Inflammatory macrophage treated with lipopolysaccharide for 4 hours (primary cell): ENCODE measurements at regions not wholly inside any gene's neighbourhood (a gene's known extent, or its start where the extent isn't known, plus 50 kb on each side); places are given as distances from the start of the nearest gene placed in this dataset.
"Not testable (repeated sequence)": the region's sequence is repeated elsewhere in the genome, so short reads cannot be mapped to it uniquely, and the experiment has no call there.

ENCODE experiments used
- DNase-seq: peaks from one replicate; pipeline ENCODE4 v3.0.0-alpha.2; 2020

GRCh38 chr6:109253366-109253765, 128.9 kb downstream of the CD164 start:
- no peak for DNase-seq

- DNase-seq = no peak
These were observed 129.8 kb downstream of the CD164 start for GRCh38 chr6:109252261-109253041.

GRCh38 chr6:109251839-109252238, 130.4 kb downstream of the CD164 start:
- DNase-seq = no peak

GRCh38 chr6:109250544-109251156, 131.6 kb downstream of the CD164 start:
- not testable (repeated sequence) for DNase-seq

GRCh38 chr6:109243863-109244825, 138.1 kb downstream of the CD164 start:
- no peak for DNase-seq

- no peak for DNase-seq
These were observed 139.3 kb downstream of the CD164 start for GRCh38 chr6:109242925-109243324.

DNA sequence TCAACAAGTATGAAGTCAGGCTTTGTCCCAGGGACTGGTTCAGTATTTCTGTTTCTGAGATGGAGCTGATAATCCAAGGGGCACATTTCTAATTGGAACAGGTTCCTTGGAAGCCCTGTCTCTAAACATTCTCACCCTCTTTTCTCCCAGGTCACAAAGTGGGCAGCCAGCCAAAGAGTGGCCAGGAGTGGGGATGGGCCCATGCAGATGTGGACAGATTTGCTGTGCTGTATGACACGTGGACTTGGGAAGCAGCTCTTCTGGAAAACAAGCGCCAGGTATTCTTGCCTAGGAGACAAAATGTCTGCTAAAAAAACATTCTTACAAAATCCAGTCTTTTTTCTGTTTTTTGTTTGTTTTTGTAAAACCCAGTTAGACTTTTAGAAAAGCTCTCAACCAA, 140.2 kb downstream of the CD164 start:
- no peak for DNase-seq

- peak; percentile 94 for DNase-seq
These were observed 141.1 kb downstream of the CD164 start for GRCh38 chr6:109241199-109241598.

DNA sequence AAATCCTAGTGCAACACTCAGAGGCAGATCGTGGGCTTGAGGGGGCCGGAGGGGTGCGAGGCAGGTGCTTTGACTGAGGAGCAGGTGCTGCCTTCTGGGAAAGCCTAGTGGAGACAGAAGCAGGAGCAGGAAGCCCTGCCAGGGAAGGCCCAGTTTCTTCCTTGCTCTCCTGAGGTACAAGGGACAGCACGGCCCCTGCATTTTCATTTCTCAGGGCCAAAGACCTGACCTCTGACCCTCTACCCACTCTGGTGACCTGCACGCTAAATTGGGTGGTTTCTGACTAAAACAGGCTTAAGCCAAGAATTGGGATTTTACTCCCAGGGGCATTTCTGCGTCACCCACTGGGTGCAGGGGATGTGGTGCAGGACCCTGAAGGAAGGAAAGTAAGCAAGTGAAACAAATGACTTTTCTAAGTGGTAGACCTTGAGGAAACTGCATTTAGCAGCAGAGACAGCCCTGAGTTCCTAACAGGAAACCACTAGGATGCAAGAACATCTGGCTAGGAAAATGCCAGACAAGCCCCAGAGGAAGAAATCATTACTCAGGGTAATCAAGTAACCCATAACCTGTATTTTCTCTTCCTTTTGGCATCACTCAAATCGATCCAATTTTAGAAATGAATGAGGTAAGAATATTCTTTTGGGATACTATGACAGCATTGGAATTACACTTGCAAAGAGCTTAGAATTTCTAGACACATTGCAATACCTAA, 141.7 kb downstream of the CD164 start:
- peak; percentile 38 for DNase-seq

DNA sequence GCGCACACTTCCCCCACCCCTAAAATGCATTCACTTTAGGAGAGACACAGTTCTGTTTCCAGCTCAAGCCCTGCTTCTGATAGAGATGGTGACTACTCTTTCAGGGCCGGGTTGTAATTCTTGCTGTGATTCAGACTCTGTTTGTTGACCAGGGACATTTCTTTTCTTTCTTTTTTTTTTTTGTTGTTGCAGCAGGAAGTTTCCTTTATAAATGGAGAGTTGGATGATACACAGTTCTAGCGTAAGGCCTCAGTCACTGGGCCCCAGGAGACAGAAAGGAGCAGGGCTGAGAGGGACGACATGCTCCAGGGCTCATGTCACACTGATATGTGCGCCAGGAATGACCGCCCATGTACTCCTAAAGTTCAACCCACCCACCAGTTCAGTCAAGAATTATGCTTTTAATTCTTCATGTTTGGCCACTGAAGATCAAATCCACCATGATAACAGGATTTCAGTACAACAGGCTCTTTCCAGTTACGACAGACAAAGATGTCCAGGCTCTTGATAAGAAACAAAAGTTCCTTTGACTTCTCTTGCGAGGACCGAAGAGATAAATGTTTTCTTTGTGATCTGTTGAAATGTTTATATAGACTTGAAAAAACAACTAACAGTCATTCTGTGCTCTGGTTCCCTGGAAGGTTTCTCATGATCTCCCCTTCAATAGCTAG, 142.5 kb downstream of the CD164 start:
- DNase-seq = peak; percentile 46

DNA sequence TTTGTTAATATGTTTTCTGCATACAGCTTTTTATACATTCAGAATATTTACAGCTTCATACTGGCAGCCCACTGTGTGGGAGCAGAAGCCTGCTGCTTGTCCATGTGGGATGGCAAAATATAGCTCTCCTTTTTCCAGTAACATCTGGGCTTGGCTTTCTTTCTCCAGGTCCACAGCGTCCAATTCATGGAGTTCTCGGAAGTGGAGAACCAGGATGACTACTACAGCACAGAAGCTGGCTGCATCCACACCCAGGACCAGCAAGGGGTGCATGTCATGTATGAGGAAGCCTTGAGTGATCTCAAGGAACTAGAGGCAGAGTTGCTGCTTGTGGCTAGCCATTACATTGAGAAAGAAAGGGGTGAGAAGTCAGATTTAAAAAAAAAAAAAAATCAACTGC, 143.1 kb downstream of the CD164 start:
- DNase-seq = peak; percentile 81

- peak; percentile 82 for DNase-seq
These were observed 143.1 kb downstream of the CEP57L1 start for GRCh38 chr6:109238396-109238795.

DNA sequence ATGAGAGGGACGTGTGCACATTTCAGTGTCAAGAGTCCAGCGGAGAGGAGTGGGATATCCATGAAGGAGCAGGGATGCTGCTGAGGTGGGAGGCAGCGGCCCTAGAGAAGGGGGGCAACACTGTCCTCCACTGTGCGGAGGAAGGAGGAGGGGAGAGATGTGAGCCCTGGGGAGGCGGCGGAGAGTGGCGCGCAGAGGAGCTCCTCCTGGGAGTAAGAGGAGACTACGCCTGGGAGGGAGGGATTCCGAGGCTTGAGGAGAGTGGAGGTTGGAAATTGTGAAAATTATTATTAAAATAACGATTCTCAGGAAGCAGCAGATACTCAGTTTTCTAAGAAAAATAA, 142.7 kb downstream of the CEP57L1 start:
- no peak for DNase-seq

GRCh38 chr6:109237077-109237985, 142.0 kb downstream of the CEP57L1 start:
- peak; percentile 92 for DNase-seq

GRCh38 chr6:109236115-109237076, 141.1 kb downstream of the CEP57L1 start:
- peak; percentile 75 for DNase-seq

- peak; percentile 63 for DNase-seq
These were observed 140.3 kb downstream of the CEP57L1 start for GRCh38 chr6:109235481-109236038.

DNA sequence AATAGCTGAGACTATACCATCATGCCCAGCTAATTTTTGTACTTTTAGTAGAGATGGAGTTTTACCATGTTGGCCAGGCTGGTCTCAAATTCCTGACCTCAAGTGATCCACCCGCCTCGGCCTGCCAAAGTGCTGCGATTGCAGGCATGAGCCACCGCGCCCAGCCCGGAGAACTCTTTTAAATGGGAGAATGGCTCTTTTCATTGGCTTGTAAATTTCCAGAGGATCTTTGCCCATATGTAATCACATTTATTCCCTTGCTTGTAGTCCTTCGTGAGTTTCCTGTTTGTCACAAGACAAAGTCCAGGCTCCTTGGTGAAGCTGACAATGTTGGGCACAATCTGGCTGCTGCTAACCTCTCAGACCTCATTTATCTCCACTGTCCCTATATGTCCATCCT, 135.1 kb downstream of the CEP57L1 start:
- no peak for DNase-seq

GRCh38 chr6:109229536-109229935, 134.2 kb downstream of the CEP57L1 start:
- no peak for DNase-seq

DNA sequence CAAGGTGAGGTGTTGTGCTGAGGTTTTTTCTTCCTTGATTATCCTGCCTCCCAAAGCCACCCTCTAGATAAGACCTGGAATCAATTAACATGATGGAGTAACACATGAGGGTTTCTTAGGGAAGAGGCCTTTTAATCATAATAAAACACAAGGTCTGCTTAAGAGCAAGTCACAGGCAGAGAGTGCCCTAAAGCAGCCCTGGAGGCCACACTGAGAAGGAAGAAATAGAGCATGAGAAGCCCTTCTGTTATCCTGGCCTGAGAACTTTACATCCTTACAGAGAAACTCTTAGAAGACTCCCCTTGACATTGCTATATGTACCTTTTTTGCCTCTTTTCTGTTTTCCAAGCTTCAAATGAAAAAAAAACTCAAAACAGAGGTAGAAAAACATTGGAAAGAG, 132.3 kb downstream of the CEP57L1 start:
- no peak for DNase-seq

GRCh38 chr6:109226353-109226752, 131.0 kb downstream of the CEP57L1 start:
- DNase-seq = no peak
